HG03045 (cell line): ENCODE measurements at regions not wholly inside any gene's neighbourhood (a gene's known extent, or its start where the extent isn't known, plus 50 kb on each side); places are given as distances from the start of the nearest gene placed in this dataset.

Experiments
- ATAC-seq: cut with Tn5 transposase; IDR thresholded peaks from one replicate; pipeline ENCODE4 v1.9.1; 2021; ENCODE audit warnings: mild to moderate bottlenecking, moderate library complexity; ENCODE audit not compliant: unreplicated experiment

- ATAC-seq = no peak
These were observed 1631.4 kb upstream of the TENM4 start for GRCh38 chr11:81072273-81072672.

- no peak for ATAC-seq
These were observed 1630.8 kb upstream of the TENM4 start for GRCh38 chr11:81071606-81072005.

- peak; percentile 46 for ATAC-seq
These were observed 1630.1 kb upstream of the TENM4 start for GRCh38 chr11:81070948-81071347.

- no peak for ATAC-seq
These were observed 1618.5 kb upstream of the TENM4 start for GRCh38 chr11:81059356-81059755.

- ATAC-seq = no peak
These were observed 1611.7 kb upstream of the TENM4 start for GRCh38 chr11:81052344-81053158.

GRCh38 chr11:81039916-81040524, 1599.2 kb upstream of the TENM4 start:
- no peak for ATAC-seq

- no peak for ATAC-seq
These were observed 1595.5 kb upstream of the TENM4 start for GRCh38 chr11:81036168-81036870.

GRCh38 chr11:81033779-81034540, 1593.1 kb upstream of the TENM4 start:
- ATAC-seq = no peak

GRCh38 chr11:81032906-81033305, 1592.1 kb upstream of the TENM4 start:
- no peak for ATAC-seq

- no peak for ATAC-seq
These were observed 1589.4 kb upstream of the TENM4 start for GRCh38 chr11:81030186-81030585.

GRCh38 chr11:81026032-81026431, 1585.2 kb upstream of the TENM4 start:
- ATAC-seq = no peak

GRCh38 chr11:81022057-81022456, 1581.2 kb upstream of the TENM4 start:
- no peak for ATAC-seq

GRCh38 chr11:81010631-81011030, 1569.8 kb upstream of the TENM4 start:
- no peak for ATAC-seq

GRCh38 chr11:81007046-81007445, 1566.2 kb upstream of the TENM4 start:
- no peak for ATAC-seq

- no peak for ATAC-seq
These were observed 1564.8 kb upstream of the TENM4 start for GRCh38 chr11:81005595-81005994.

- no peak for ATAC-seq
These were observed 1563.7 kb upstream of the TENM4 start for GRCh38 chr11:81004576-81004975.

GRCh38 chr11:81002374-81002773, 1561.5 kb upstream of the TENM4 start:
- ATAC-seq = no peak

- ATAC-seq = no peak
These were observed 1559.9 kb upstream of the TENM4 start for GRCh38 chr11:81000735-81001134.

- no peak for ATAC-seq
These were observed 1559.5 kb upstream of the TENM4 start for GRCh38 chr11:81000334-81000733.

GRCh38 chr11:80995523-80995922, 1554.7 kb upstream of the TENM4 start:
- ATAC-seq = no peak

GRCh38 chr11:80993536-80993935, 1552.7 kb upstream of the TENM4 start:
- ATAC-seq = no peak
